ENCODE measurements at regions not wholly inside any gene's neighbourhood (a gene's known extent, or its start where the extent isn't known, plus 50 kb on each side); places are given as distances from the start of the nearest gene placed in this dataset.

DNA sequence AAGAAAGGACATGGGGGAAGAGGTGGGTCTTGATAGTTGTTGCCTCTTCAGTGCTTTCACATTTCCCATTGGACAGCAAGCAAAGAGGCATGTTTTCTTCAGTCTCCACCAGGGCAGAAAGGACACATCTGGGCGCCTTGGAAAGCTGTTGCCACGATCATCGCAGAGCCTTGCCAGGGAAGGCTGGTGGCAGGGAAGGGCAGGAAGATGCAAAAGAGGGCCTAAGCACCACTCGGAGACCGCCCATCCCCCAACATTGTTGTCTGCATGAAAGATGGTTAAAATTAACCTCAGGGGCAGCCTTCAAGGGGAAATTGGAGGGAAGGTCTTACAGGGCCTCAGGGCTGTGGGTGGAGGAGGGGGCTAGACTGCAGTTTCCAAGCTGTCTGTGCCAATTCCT lies 114.2 kb downstream of the SOX9 start:
- H3K4me3 ChIP-seq, result no peak overlapping the region
- H3K27ac ChIP-seq, result no peak overlapping the region
- TF ChIP-seq CTCF (IDR thresholded peaks at IDR 0.05), result no peak
- no peaks in the 10 kb centered on the region for H3K36me3 ChIP-seq
- peaks cover 0 to 36% of the 10 kb centered on the region in 2 donors for H3K27me3 ChIP-seq
- no peak for DNase-seq
- H3K9me3 ChIP-seq, result no peaks in the 10 kb centered on the region
- intact Hi-C loops (cut with DNase I; ENCODE audit: low total_unique reads), result no loop called here
- H3K4me1 ChIP-seq, result no peaks in the 10 kb centered on the region

DNA sequence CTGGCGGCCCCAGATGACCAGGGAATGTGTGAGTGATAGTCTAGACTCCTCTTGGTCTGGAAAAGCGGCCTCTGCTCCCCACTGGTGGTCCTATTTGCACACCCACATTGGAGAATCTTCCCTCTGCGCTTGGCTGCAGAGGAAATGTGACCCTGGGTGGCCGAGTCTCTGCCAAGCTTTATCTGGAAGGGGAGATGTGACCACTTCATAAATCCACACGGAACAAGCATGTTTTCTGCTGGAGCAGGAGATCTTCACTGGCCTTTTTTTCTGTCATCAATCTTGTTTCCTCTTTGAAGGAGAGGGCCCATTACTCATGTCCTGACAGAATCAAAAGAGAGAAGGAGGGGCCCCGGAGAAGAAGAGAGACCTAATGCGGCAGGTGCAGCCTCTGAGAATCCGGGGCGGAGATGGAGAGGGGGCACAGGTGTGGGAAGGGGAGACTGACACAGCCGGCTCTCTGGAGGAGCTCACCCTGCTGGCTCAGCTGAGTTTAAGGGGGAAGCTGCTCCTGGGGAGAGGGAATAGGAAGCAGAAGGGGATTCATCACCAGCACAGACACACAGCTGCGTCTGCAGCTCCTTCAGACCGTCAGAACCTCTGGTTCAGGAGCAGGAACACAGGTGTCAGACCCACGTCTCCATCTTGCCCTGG lies 116.3 kb downstream of the SOX9 start:
- H3K4me1 ChIP-seq, result no peaks in the 10 kb centered on the region
- no peak overlapping the region for H3K27ac ChIP-seq
- H3K36me3 ChIP-seq, result no peaks in the 10 kb centered on the region
- H3K4me3 ChIP-seq, result no peak overlapping the region
- DNase-seq, result no peak
- intact Hi-C loops (cut with DNase I; ENCODE audit: low total_unique reads), result no loop called here
- no peaks in the 10 kb centered on the region for H3K9me3 ChIP-seq
- peaks cover 0 to 36% of the 10 kb centered on the region in 2 donors for H3K27me3 ChIP-seq
- TF ChIP-seq CTCF (IDR thresholded peaks at IDR 0.05), result no peak

DNA sequence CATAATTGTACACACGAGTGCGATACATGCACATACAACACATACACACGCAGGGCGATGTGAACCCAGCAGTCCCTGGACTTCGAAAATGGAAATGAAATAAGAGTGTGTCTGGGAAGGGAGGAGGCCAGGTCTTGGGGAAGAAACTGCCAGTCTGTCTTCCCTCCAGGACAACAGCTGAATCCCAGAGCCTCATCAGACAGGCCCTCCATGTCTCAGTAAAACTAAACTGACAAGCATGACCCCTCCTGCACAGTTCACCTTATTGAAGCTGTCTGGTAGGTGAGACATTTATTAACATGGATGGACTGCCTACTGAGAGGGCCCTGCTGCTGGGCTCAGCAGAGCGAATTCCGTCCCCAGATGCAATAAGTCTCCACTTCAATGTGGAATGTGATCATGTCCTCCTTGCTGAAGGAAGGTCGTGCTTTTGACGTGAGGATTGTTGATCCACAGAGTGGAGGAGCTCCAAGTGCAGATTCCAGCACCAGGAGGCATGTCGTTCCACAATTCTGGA lies 117.4 kb downstream of the SOX9 start:
- Histone ChIP-seq H3K27ac (no peak overlapping the region), H3K36me3 (no peaks in the 10 kb centered on the region), H3K27me3 (peaks cover 0 to 34% of the 10 kb centered on the region in 2 donors), H3K9me3 (no peaks in the 10 kb centered on the region), H3K4me1 (no peaks in the 10 kb centered on the region), H3K4me3 (no peak overlapping the region)
- TF ChIP-seq CTCF (IDR thresholded peaks at IDR 0.05), result no peak
- DNase-seq, result no peak
- intact Hi-C loops (cut with DNase I; ENCODE audit: low total_unique reads), result no loop called here

DNA sequence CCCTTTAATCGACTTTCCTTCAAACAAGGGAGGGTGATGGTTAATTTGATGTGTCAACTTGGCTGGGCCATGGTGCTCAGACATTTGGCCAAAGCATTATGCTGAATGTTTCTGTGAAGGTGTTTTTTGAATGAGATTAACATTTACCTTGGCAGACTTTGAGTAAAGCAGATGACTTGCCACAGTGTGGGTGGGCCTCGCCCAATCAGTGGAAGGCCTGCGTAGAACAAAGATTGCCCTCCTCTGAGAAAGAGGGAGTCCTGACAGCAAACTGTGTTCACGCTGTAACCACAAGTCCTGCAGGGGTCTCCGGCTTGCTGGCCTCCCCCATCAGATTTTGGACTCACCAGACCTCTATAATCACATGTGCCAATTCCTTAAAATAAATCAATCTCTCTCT lies 118.7 kb downstream of the SOX9 start:
- intact Hi-C loops (cut with DNase I; ENCODE audit: low total_unique reads), result no loop called here
- no peak overlapping the region for H3K27ac ChIP-seq
- no peaks in the 10 kb centered on the region for H3K36me3 ChIP-seq
- no peak for TF ChIP-seq CTCF (IDR thresholded peaks at IDR 0.05)
- peaks cover 0 to 8% (median 7%) of the 10 kb centered on the region in 3 donors for H3K9me3 ChIP-seq
- H3K4me3 ChIP-seq, result no peak overlapping the region
- H3K27me3 ChIP-seq, result peaks cover 0 to 20% of the 10 kb centered on the region in 2 donors
- no peaks in the 10 kb centered on the region for H3K4me1 ChIP-seq
- no peak for DNase-seq

DNA sequence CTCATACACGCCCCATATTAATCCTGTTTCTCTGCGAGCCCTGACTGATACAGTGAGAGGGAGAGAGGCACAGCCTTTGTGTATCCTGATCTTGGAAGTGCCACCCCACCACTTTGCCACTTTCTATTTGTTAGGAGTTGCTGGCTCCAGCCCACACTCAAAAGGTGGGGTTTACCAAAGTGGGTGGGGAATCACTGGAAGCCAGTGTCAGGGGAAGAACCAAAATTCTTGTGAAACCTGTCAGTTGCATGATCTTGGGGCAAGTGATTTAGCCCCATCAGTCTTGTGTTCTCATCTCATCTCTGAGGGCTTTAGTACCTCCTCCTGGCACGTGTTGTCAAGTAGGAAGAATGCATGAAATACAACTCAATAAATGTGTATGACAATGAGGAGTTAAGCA lies 119.5 kb downstream of the SOX9 start:
- Histone ChIP-seq H3K27me3 (peaks cover 0 to 14% of the 10 kb centered on the region in 2 donors), H3K9me3 (peaks cover 0 to 10% (median 7%) of the 10 kb centered on the region in 3 donors), H3K36me3 (no peaks in the 10 kb centered on the region), H3K4me1 (no peaks in the 10 kb centered on the region), H3K27ac (no peak overlapping the region), H3K4me3 (no peak overlapping the region)
- intact Hi-C loops (cut with DNase I; ENCODE audit: low total_unique reads), result no loop called here
- DNase-seq, result no peak
- TF ChIP-seq CTCF (IDR thresholded peaks at IDR 0.05), result no peak
